ENCODE measurements at regions not wholly inside any gene's neighbourhood (a gene's known extent, or its start where the extent isn't known, plus 50 kb on each side); places are given as distances from the start of the nearest gene placed in this dataset.

DNA sequence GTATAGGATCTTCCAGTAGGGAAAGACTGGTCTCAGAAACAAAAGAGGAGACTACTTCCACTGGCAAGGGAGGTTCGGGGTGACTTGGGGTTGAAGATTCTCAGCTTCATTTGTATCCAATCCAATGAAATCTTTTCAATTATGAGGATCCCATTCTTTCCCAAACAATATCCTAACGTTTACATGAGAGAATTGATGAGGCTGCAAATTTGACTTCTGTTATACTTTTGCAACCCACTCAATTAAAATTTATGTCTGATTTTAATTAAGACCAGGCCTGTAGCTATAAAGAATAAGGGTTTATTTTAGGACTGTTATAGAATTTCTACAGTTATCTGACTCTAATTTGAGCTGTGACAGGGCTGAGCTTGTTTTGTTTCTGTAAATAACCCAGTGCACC lies 251.5 kb downstream of the ANKRD7 start:
- POLR2A ChIA-PET: no interaction called here
- H3K36me3 Mint-ChIP-seq: no peaks in the 10 kb centered on the region
- no peak overlapping the region for H3K27ac Mint-ChIP-seq

DNA sequence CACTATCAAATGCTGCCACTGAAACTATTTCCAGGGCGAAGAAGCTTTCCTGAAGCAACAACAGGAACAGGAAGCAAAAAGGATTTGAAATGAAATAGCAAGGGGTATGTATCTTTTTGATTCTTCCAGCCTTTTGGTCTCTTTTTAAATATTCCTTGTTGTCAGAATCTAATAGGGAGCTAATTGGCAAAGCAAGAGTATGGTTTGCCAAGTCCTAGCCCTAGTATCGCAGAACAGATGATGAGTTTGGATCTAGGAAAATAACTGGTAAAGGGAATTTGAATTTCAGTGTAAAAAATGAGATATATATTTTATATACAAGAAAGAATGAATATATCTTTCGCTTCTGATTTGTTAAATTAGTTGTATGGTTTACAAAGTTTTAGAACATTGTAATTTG lies 252.5 kb downstream of the ANKRD7 start:
- Mint-ChIP-seq H3K4me3 (no peak overlapping the region), H3K4me1 (no peaks in the 10 kb centered on the region), H3K9me3 (peaks cover 0 to 8% (median 2%) of the 10 kb centered on the region in 5 donors), H3K36me3 (no peaks in the 10 kb centered on the region), H3K27ac (no peak overlapping the region), H3K27me3 (peaks cover 0 to 2% of the 10 kb centered on the region in 2 donors)
- Histone ChIP-seq H3K27ac (ENCODE audit: low read depth, low read length) (no peak overlapping the region), H3K9me3 (ENCODE audit: low read length) (no peaks in the 10 kb centered on the region), H3K36me3 (ENCODE audit: insufficient read depth, low read length) (no peaks in the 10 kb centered on the region), H3K4me3 (ENCODE audit: low read length) (no peak overlapping the region), H3K27me3 (ENCODE audit: insufficient read depth, low read length, poor library complexity, severe bottlenecking) (no peaks in the 10 kb centered on the region), H3K4me1 (ENCODE audit: insufficient read depth, low read length) (no peaks in the 10 kb centered on the region)
- no peak for DNase-seq
- ChIA-PET POLR2A (no interaction called here), CTCF (no interaction called here)

More for the DNA sequence above, 251.5 kb downstream of the ANKRD7 start:
- Histone ChIP-seq H3K36me3 (ENCODE audit: insufficient read depth, low read length) (no peaks in the 10 kb centered on the region), H3K9me3 (ENCODE audit: low read length) (no peaks in the 10 kb centered on the region), H3K4me1 (ENCODE audit: insufficient read depth, low read length) (no peaks in the 10 kb centered on the region), H3K27me3 (ENCODE audit: insufficient read depth, low read length, poor library complexity, severe bottlenecking) (no peaks in the 10 kb centered on the region), H3K27ac (ENCODE audit: low read depth, low read length) (no peak overlapping the region), H3K4me3 (ENCODE audit: low read length) (no peak overlapping the region)
- no peak for DNase-seq
- Mint-ChIP-seq H3K27me3 (peaks cover 0 to 2% of the 10 kb centered on the region in 2 donors), H3K4me3 (no peak overlapping the region), H3K4me1 (no peaks in the 10 kb centered on the region), H3K9me3 (peaks cover 0 to 8% (median 2%) of the 10 kb centered on the region in 5 donors)
- CTCF ChIA-PET: no interaction called here

DNA sequence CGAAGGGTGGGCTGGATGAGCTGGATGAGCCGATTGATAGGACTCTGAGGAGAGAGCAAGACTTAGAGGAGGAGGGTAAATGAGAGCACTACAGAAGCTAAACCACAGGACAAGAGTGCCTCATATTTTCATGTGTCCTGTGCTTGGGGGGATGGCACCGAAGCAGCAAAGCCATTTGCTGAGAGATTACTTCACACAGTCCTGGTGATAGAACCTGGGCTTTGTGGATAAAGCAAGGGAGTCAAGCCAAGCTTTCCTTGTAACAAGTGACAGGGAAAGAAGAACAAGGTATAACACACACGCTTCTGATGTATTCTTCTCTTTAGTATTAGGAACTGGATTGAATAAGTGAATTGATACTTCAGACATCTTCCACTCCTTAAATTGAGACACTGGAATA lies 253.7 kb downstream of the ANKRD7 start:
- Mint-ChIP-seq H3K9me3 (peaks cover 2 to 13% (median 3%) of the 10 kb centered on the region in 5 donors), H3K4me1 (no peaks in the 10 kb centered on the region), H3K36me3 (no peaks in the 10 kb centered on the region), H3K27me3 (peaks cover 0 to 2% of the 10 kb centered on the region in 2 donors), H3K4me3 (no peak overlapping the region), H3K27ac (no peak overlapping the region)
- Histone ChIP-seq H3K36me3 (ENCODE audit: insufficient read depth, low read length) (no peaks in the 10 kb centered on the region), H3K9me3 (ENCODE audit: low read length) (no peaks in the 10 kb centered on the region), H3K4me1 (ENCODE audit: insufficient read depth, low read length) (no peaks in the 10 kb centered on the region), H3K4me3 (ENCODE audit: low read length) (no peak overlapping the region), H3K27ac (ENCODE audit: low read depth, low read length) (no peak overlapping the region), H3K27me3 (ENCODE audit: insufficient read depth, low read length, poor library complexity, severe bottlenecking) (no peaks in the 10 kb centered on the region)
- POLR2A ChIA-PET: no interaction called here
- DNase-seq: no peak
- CTCF ChIA-PET: no interaction called here

DNA sequence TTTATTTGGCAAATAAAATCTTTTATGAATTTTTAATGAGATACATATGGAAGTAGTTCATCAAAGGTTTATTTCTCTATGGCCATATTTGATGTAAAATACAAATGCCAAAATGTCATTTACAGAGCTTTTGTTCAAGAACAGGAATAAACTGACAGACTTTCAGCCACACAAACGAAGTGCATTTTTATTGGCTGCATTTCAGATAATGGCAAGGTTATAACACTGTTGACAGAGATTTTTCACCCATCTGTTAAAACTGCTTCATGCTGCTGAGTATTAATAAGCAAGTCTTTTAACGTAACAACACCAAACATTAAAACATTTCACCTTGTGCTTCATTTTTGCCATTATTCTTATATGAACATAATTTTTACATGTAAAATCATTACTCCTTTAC lies 254.4 kb downstream of the ANKRD7 start:
- Histone ChIP-seq H3K4me3 (ENCODE audit: low read length) (no peak overlapping the region), H3K4me1 (ENCODE audit: insufficient read depth, low read length) (no peaks in the 10 kb centered on the region), H3K27me3 (ENCODE audit: insufficient read depth, low read length, poor library complexity, severe bottlenecking) (no peaks in the 10 kb centered on the region), H3K27ac (ENCODE audit: low read depth, low read length) (no peak overlapping the region), H3K36me3 (ENCODE audit: insufficient read depth, low read length) (no peaks in the 10 kb centered on the region), H3K9me3 (ENCODE audit: low read length) (no peaks in the 10 kb centered on the region)
- no peak overlapping the region for H3K4me3 Mint-ChIP-seq
- H3K27ac Mint-ChIP-seq: no peak overlapping the region
- H3K27me3 Mint-ChIP-seq: peaks cover 0 to 2% of the 10 kb centered on the region in 2 donors
- H3K36me3 Mint-ChIP-seq: no peaks in the 10 kb centered on the region
- CTCF ChIA-PET: no interaction called here
- peaks cover 2 to 13% (median 3%) of the 10 kb centered on the region in 5 donors for H3K9me3 Mint-ChIP-seq
- no peaks in the 10 kb centered on the region for H3K4me1 Mint-ChIP-seq
- DNase-seq: no peak
- POLR2A ChIA-PET: no interaction called here

DNA sequence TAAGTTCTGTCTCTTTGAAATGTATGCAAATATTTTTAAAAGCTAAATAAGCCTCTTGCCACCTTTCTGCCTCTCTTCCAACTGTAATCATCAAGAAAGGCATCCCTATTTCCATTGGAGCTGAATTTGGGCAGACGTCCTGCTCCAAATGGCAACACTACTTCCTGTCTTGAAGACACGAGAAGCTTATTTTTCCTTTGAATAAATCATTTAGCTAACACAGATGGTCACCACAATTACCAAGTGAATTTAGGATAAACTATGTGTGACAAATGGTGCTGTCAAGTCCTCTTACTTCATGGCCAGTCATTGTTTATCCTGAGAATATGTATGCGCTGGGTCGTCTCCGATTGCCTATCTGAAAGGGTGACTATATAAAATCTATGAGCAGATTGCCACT lies 268.0 kb downstream of the ANKRD7 start:
- H3K27me3 Mint-ChIP-seq: no peaks in the 10 kb centered on the region
- H3K9me3 ChIP-seq (ENCODE audit: low read length): no peaks in the 10 kb centered on the region
- no peak overlapping the region for H3K4me3 Mint-ChIP-seq
- H3K36me3 Mint-ChIP-seq: no peaks in the 10 kb centered on the region
- no peak for DNase-seq
- H3K4me1 ChIP-seq (ENCODE audit: insufficient read depth, low read length): no peaks in the 10 kb centered on the region
- H3K27ac Mint-ChIP-seq: no peak overlapping the region
- H3K4me1 Mint-ChIP-seq: no peaks in the 10 kb centered on the region
- POLR2A ChIA-PET: no interaction called here
- CTCF ChIA-PET: no interaction called here
- peaks cover 0 to 3% (median 2%) of the 10 kb centered on the region in 5 donors for H3K9me3 Mint-ChIP-seq
- H3K27me3 ChIP-seq (ENCODE audit: insufficient read depth, low read length, poor library complexity, severe bottlenecking): no peaks in the 10 kb centered on the region
- H3K4me3 ChIP-seq (ENCODE audit: low read length): no peak overlapping the region
- H3K27ac ChIP-seq (ENCODE audit: low read depth, low read length): no peak overlapping the region
- H3K36me3 ChIP-seq (ENCODE audit: insufficient read depth, low read length): no peaks in the 10 kb centered on the region

DNA sequence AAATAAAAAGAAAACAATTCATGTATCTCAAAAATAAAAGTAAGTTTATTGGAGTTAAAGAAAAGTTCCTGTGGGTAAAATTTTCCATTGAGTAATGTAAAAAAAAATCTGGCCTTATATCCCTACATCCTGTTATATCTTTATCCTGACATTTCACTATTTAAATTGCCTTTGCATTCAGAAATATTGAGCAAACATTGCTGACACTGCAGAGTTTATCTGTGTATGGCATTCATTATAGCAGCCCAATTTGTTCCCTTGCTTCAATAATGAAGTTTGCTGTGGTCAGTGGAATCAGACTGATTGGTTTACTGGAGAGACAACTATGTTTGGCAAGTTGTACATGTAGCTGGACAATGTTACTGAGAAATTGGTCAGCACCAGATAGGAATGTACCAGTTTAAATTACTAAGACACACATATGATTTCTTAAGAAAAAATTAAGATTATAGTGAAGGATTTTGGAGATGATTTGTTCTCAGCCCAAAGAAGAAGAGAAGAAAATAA lies 271.7 kb downstream of the ANKRD7 start:
- no peaks in the 10 kb centered on the region for H3K27me3 ChIP-seq (ENCODE audit: insufficient read depth, low read length, poor library complexity, severe bottlenecking)
- no peaks in the 10 kb centered on the region for H3K36me3 ChIP-seq (ENCODE audit: insufficient read depth, low read length)
- H3K27ac ChIP-seq (ENCODE audit: low read depth, low read length): no peak overlapping the region
- Mint-ChIP-seq H3K4me1 (no peaks in the 10 kb centered on the region), H3K36me3 (no peaks in the 10 kb centered on the region), H3K27me3 (no peaks in the 10 kb centered on the region), H3K27ac (no peak overlapping the region), H3K9me3 (peaks cover 0 to 2% (median 0%) of the 10 kb centered on the region in 5 donors), H3K4me3 (no peak overlapping the region)
- ChIA-PET POLR2A (no interaction called here), CTCF (no interaction called here)
- H3K4me3 ChIP-seq (ENCODE audit: low read length): no peak overlapping the region
- no peak for DNase-seq
- no peaks in the 10 kb centered on the region for H3K4me1 ChIP-seq (ENCODE audit: insufficient read depth, low read length)
- H3K9me3 ChIP-seq (ENCODE audit: low read length): no peaks in the 10 kb centered on the region

DNA sequence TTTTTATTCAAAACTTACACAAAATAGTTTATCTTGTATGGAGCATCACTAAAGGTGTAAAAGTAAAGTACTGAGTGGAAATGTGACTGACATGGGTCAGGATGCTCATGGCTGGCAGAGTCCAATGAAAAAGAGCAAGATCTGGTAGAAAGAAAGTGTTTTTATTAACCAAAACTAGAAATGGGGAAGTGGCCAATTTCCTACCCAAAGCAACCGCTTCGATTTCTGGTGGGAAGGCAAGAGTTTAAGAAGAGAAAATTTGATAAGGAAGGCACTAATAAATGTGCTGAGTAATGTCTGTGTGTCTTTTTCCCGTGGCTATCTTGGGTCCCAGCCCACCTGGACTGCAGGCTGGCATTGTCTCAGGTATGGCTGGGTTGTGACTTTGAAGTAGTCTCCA lies 277.7 kb downstream of the ANKRD7 start:
- Mint-ChIP-seq H3K27ac (no peak overlapping the region), H3K4me1 (no peaks in the 10 kb centered on the region), H3K36me3 (no peaks in the 10 kb centered on the region), H3K9me3 (peaks cover 2 to 8% (median 2%) of the 10 kb centered on the region in 5 donors), H3K27me3 (no peaks in the 10 kb centered on the region), H3K4me3 (no peak overlapping the region)
- no peaks in the 10 kb centered on the region for H3K9me3 ChIP-seq (ENCODE audit: low read length)
- POLR2A ChIA-PET: no interaction called here
- H3K36me3 ChIP-seq (ENCODE audit: insufficient read depth, low read length): no peaks in the 10 kb centered on the region
- no peak overlapping the region for H3K27ac ChIP-seq (ENCODE audit: low read depth, low read length)
- no peaks in the 10 kb centered on the region for H3K4me1 ChIP-seq (ENCODE audit: insufficient read depth, low read length)
- H3K27me3 ChIP-seq (ENCODE audit: insufficient read depth, low read length, poor library complexity, severe bottlenecking): no peaks in the 10 kb centered on the region
- H3K4me3 ChIP-seq (ENCODE audit: low read length): no peak overlapping the region
- DNase-seq: no peak
- CTCF ChIA-PET: no interaction called here

DNA sequence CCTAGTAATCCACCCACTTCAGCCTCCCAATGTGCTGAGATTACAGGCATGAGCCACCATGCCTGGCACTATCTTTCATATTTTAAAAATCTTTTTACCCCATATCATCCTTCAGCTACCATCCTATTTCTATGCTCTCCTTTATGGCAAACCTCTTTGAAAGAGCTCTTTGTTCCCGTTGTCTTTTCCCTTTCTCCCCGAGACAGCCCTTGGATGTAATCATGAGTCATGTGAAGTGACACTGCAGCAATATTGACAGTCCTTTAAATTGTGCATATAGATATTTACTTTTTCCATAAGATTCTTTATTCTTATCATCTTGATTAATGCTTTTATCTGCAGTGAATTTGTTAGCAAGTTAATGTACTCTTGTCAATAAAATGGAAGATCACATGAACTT lies 286.6 kb downstream of the ANKRD7 start:
- Histone ChIP-seq H3K4me3 (ENCODE audit: low read length) (no peak overlapping the region), H3K9me3 (ENCODE audit: low read length) (no peaks in the 10 kb centered on the region)
- H3K9me3 Mint-ChIP-seq: peaks cover 0 to 9% (median 0%) of the 10 kb centered on the region in 5 donors

DNA sequence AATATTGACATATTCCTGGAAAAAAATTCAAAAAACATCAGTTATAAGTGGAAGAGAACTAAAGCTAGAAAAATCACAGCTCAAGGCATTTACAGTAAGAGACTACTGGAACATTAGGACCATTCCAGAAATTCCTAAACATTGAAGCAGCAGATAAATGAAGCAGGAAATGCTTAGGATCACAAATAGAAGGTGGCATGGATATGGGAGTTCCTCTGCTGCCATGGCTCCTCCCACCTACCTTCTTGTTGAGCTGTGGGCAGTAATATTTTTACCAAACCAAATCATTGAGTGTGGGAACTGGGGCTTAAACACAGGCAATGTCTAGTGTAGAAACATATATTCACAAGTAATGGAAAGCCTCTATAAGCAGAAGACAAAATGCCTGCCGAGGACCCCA lies 292.8 kb downstream of the ANKRD7 start:
- Histone ChIP-seq H3K4me1 (ENCODE audit: insufficient read depth, low read length) (no peaks in the 10 kb centered on the region), H3K36me3 (ENCODE audit: insufficient read depth, low read length) (no peaks in the 10 kb centered on the region), H3K9me3 (ENCODE audit: low read length) (no peaks in the 10 kb centered on the region), H3K4me3 (ENCODE audit: low read length) (no peak overlapping the region), H3K27me3 (ENCODE audit: insufficient read depth, low read length, poor library complexity, severe bottlenecking) (no peaks in the 10 kb centered on the region), H3K27ac (ENCODE audit: low read depth, low read length) (no peak overlapping the region)
- H3K9me3 Mint-ChIP-seq: peaks cover 0 to 11% (median 0%) of the 10 kb centered on the region in 5 donors
- H3K36me3 Mint-ChIP-seq: no peaks in the 10 kb centered on the region
- H3K27me3 Mint-ChIP-seq: no peaks in the 10 kb centered on the region
- no peak overlapping the region for H3K27ac Mint-ChIP-seq
- no peak for DNase-seq
- ChIA-PET CTCF (no interaction called here), POLR2A (no interaction called here)
- H3K4me3 Mint-ChIP-seq: no peak overlapping the region
- H3K4me1 Mint-ChIP-seq: no peaks in the 10 kb centered on the region

More for the DNA sequence above, 286.6 kb downstream of the ANKRD7 start:
- no peaks in the 10 kb centered on the region for H3K36me3 Mint-ChIP-seq
- CTCF ChIA-PET: no interaction called here
- H3K36me3 ChIP-seq (ENCODE audit: insufficient read depth, low read length): no peaks in the 10 kb centered on the region
- no peaks in the 10 kb centered on the region for H3K27me3 ChIP-seq (ENCODE audit: insufficient read depth, low read length, poor library complexity, severe bottlenecking)
- H3K27ac Mint-ChIP-seq: no peak overlapping the region
- H3K4me3 Mint-ChIP-seq: no peak overlapping the region
- H3K4me1 ChIP-seq (ENCODE audit: insufficient read depth, low read length): no peaks in the 10 kb centered on the region
- POLR2A ChIA-PET: no interaction called here
- H3K4me1 Mint-ChIP-seq: no peaks in the 10 kb centered on the region
- H3K27me3 Mint-ChIP-seq: peaks cover 0 to 1% of the 10 kb centered on the region in 2 donors
- no peak for DNase-seq
- H3K27ac ChIP-seq (ENCODE audit: low read depth, low read length): no peak overlapping the region

Data from CD8-positive, alpha-beta memory T cell (primary cell).